CD4-positive, alpha-beta T cell (primary cell): ENCODE measurements at regions not wholly inside any gene's neighbourhood (a gene's known extent, or its start where the extent isn't known, plus 50 kb on each side); places are given as distances from the start of the nearest gene placed in this dataset.

ENCODE experiments used
- ATAC-seq: fragments of 200-7000 bp; cut with Tn5 transposase; one replicate; pipeline ENCODE4 v1.10.0; 2022; ENCODE audit warnings: mild to moderate bottlenecking; ENCODE audit not compliant: poor library complexity
- CTCF ChIA-PET: fragments of 350-600 bp; sonication (Branson Sonifier 250); formaldehyde crosslinking; loops from one replicate; lab custom pipeline; 2021; ENCODE audit warnings: antibody characterized with exemption, inconsistent platforms; lab: Charles Lee
- POLR2A ChIA-PET: fragments of 350-600 bp; sonication (Branson Sonifier 250); formaldehyde crosslinking; loops from one replicate; lab custom pipeline; 2021; ENCODE audit warnings: antibody characterized with exemption, inconsistent platforms; lab: Charles Lee
- DNase-seq, 14 experiments: peaks; one replicate each; pipeline ENCODE4 v3.0.0-alpha.2; 2013 to 2020; ENCODE audit warnings: mixed read lengths in 2 of 14
- H3K27ac ChIP-seq, 2 donors: one replicate each; pipeline versions ENCODE4 v1.5.1 to v1.7.0; 2013; ENCODE audit warnings: low read length in 2 of 2, low read depth in 1 of 2, mild to moderate bottlenecking in 1 of 2
- H3K27me3 ChIP-seq, 2 experiments: 1 replicate in 1 of 2; 2 replicates in 1 of 2; pipeline versions ENCODE4 v1.6.1 to v1.7.0; 2013; ENCODE audit warnings: low read length in 2 of 2, control low read depth in 1 of 2, mild to moderate bottlenecking in 1 of 2, moderate library complexity in 1 of 2; ENCODE audit not compliant: insufficient read depth in 2 of 2, control insufficient read depth in 1 of 2
- H3K36me3 ChIP-seq: one replicate; pipeline ENCODE4 v1.6.1; 2013; ENCODE audit warnings: low read length, control low read depth; ENCODE audit not compliant: insufficient read depth
- H3K4me1 ChIP-seq: one replicate; pipeline ENCODE4 v1.6.1; 2013; ENCODE audit warnings: low read length, control low read depth; ENCODE audit not compliant: insufficient read depth
- H3K4me3 ChIP-seq: one replicate; pipeline ENCODE4 v1.5.1; 2013; ENCODE audit warnings: mild to moderate bottlenecking, low read length, moderate library complexity
- H3K9me3 ChIP-seq, 2 experiments: 1 replicate in 1 of 2; 2 replicates in 1 of 2; pipeline versions ENCODE4 v1.6.1 to v1.7.0; 2013; ENCODE audit warnings: low read length in 2 of 2, mild to moderate bottlenecking in 2 of 2, control low read depth in 1 of 2, moderate library complexity in 1 of 2; ENCODE audit not compliant: control insufficient read depth in 1 of 2, insufficient read depth in 1 of 2
- H3K27ac Mint-ChIP-seq: one replicate; pipeline ENCODE4 v1.8.0; 2020; ENCODE audit warnings: mixed read lengths
- H3K27me3 Mint-ChIP-seq: one replicate; pipeline ENCODE4 v1.8.0; 2021; ENCODE audit warnings: mixed read lengths
- H3K36me3 Mint-ChIP-seq: one replicate; pipeline ENCODE4 v1.8.0; 2021; ENCODE audit warnings: low read depth, mixed read lengths
- H3K4me1 Mint-ChIP-seq: one replicate; pipeline ENCODE4 v1.8.0; 2021; ENCODE audit warnings: low read depth, mixed read lengths
- H3K4me3 Mint-ChIP-seq: one replicate; pipeline ENCODE4 v1.8.0; 2020; ENCODE audit warnings: mild to moderate bottlenecking, mixed read lengths
- H3K9me3 Mint-ChIP-seq: one replicate; pipeline ENCODE4 v1.8.0; 2020; ENCODE audit warnings: mixed read lengths
- intact Hi-C, 2 experiments: fragments of 100-400 bp; cut with DNase I in 1 of 2; cut with micrococcal nuclease in 1 of 2; formaldehyde crosslinking; loops; one replicate each; pipeline versions ENCODE4 v1.15.1 to v1.9.0; 2023 to 2025; cut with DNase I, micrococcal nuclease
- TF ChIP-seq, protein P1 (sequence below): fragments of 200-600 bp; IDR thresholded peaks from one replicate; pipeline ENCODE4 v1.8.0; 2022; ENCODE audit warnings: antibody characterized with exemption, mild to moderate bottlenecking

DNA sequence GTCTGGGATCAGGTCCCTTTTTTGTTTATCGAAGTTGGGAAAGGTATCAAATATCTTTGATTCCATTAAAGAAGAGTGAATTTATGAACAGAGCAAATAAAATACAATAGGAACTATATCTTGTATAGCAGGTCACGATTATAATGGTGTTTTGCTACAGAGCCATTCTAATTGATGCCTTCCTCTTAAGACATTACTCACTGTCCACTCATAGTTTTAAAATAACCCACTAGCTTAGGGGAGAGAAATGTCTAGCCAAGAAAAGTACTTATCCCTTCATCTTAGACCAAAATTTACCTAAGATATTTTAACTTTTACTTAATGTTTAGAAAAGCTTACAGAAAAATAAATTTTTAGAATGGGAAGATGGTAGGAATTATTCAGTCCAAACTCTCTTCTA, 112.0 kb upstream of the PABPC4L start:
- ChIA-PET CTCF (interaction anchor here (1.1 kb wide), 1 partner anchor 20 kb away, joined by 3 read pairs; no protein-coding TSS in a partner anchor), POLR2A (no interaction called here)
- intact Hi-C loops = no loop called here
- Histone ChIP-seq H3K27me3 (no peaks in the 10 kb centered on the region), H3K36me3 (no peaks in the 10 kb centered on the region), H3K4me1 (no peaks in the 10 kb centered on the region), H3K9me3 (peaks cover 0 to 4% of the 10 kb centered on the region in 2 experiments), H3K4me3 (no peak overlapping the region), H3K27ac (no peak overlapping the region)
- no peak for DNase-seq
- Mint-ChIP-seq H3K4me3 (no peak overlapping the region), H3K9me3 (peaks cover 2% of the 10 kb centered on the region), H3K36me3 (no peaks in the 10 kb centered on the region), H3K27me3 (no peaks in the 10 kb centered on the region), H3K4me1 (no peaks in the 10 kb centered on the region), H3K27ac (no peak overlapping the region)
- no peak for ATAC-seq
- TF ChIP-seq, protein P1, sequence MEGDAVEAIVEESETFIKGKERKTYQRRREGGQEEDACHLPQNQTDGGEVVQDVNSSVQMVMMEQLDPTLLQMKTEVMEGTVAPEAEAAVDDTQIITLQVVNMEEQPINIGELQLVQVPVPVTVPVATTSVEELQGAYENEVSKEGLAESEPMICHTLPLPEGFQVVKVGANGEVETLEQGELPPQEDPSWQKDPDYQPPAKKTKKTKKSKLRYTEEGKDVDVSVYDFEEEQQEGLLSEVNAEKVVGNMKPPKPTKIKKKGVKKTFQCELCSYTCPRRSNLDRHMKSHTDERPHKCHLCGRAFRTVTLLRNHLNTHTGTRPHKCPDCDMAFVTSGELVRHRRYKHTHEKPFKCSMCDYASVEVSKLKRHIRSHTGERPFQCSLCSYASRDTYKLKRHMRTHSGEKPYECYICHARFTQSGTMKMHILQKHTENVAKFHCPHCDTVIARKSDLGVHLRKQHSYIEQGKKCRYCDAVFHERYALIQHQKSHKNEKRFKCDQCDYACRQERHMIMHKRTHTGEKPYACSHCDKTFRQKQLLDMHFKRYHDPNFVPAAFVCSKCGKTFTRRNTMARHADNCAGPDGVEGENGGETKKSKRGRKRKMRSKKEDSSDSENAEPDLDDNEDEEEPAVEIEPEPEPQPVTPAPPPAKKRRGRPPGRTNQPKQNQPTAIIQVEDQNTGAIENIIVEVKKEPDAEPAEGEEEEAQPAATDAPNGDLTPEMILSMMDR = no peak

DNA sequence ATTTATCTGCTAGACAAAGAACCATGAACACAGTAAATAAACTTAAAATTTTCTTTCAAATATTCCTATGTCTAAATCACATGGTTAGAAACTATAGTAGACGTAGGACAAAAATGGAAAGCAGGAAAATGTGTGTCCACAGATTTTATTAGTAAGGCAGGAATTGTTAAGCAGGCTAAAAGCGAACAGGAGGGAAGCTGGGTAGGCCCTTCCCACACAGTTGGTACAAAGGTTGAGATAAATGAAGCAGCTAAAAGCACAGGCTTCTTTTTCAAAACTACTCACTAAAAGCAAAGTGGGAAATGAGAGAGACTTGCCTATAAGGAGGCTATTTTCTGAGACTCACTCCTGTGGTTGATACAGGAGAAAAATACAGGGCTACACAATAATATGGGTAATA, 108.1 kb upstream of the PABPC4L start:
- Histone ChIP-seq H3K9me3 (peaks cover 0 to 4% of the 10 kb centered on the region in 2 experiments), H3K4me1 (no peaks in the 10 kb centered on the region), H3K27ac (no peak overlapping the region), H3K4me3 (no peak overlapping the region), H3K36me3 (no peaks in the 10 kb centered on the region), H3K27me3 (no peaks in the 10 kb centered on the region)
- intact Hi-C loops = no loop called here
- CTCF ChIA-PET = no interaction called here
- Mint-ChIP-seq H3K27me3 (no peaks in the 10 kb centered on the region), H3K36me3 (no peaks in the 10 kb centered on the region), H3K4me3 (no peak overlapping the region), H3K4me1 (no peaks in the 10 kb centered on the region), H3K27ac (no peak overlapping the region), H3K9me3 (peaks cover under 1% of the 10 kb centered on the region)
- POLR2A ChIA-PET = no interaction called here
- TF ChIP-seq, protein P1 = no peak
- no peak for ATAC-seq
- no peak for DNase-seq

DNA sequence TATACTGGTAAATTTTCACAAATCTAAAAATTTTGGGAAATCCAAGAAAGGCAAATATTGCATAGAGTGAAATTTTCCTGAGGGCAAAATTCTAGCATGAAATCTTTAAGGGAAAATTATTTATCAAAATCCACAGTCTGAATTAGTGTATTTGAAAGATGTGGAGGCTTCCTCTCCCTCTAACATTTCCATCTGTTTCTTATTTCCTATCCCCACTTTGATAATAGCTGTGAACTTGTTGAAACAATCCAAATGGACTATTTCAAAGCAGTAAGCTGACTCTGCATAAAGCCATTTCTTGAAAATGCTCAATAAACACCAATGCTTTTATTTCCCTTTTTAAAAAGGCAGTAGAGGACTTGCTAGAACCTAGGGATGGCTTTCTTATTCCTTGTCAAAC, 107.3 kb upstream of the PABPC4L start:
- TF ChIP-seq, protein P1 = no peak
- H3K4me3 Mint-ChIP-seq = no peak overlapping the region
- H3K9me3 Mint-ChIP-seq = peaks cover 4% of the 10 kb centered on the region

More for the DNA sequence above, 107.3 kb upstream of the PABPC4L start:
- no peaks in the 10 kb centered on the region for H3K4me1 ChIP-seq
- Mint-ChIP-seq H3K36me3 (no peaks in the 10 kb centered on the region), H3K27me3 (no peaks in the 10 kb centered on the region), H3K4me1 (no peaks in the 10 kb centered on the region), H3K27ac (no peak overlapping the region)
- no peak for DNase-seq
- no peak overlapping the region for H3K4me3 ChIP-seq
- POLR2A ChIA-PET = no interaction called here
- CTCF ChIA-PET = no interaction called here
- no peaks in the 10 kb centered on the region for H3K36me3 ChIP-seq
- no peak for ATAC-seq
- intact Hi-C loops = no loop called here
- H3K27ac ChIP-seq = no peak overlapping the region
- no peaks in the 10 kb centered on the region for H3K27me3 ChIP-seq
- peaks cover 0 to under 1% of the 10 kb centered on the region in 2 experiments for H3K9me3 ChIP-seq
